ENCODE measurements at regions not wholly inside any gene's neighbourhood (a gene's known extent, or its start where the extent isn't known, plus 50 kb on each side); places are given as distances from the start of the nearest gene placed in this dataset.

GRCh38 chr22:49281467-49282340 is 546.0 kb downstream of the BRD1 start:
- Mint-ChIP-seq H3K4me3 (no peak overlapping the region), H3K9me3 (no peaks in the 10 kb centered on the region), H3K27ac (no peak overlapping the region), H3K36me3 (no peaks in the 10 kb centered on the region), H3K4me1 (no peaks in the 10 kb centered on the region), H3K27me3 (ENCODE audit: low read depth in 2 of 2) (peaks cover 11 to 35% of the 10 kb centered on the region in 2 donors)
- WGBS (ENCODE audit: insufficient coverage), result 70% methylated on average over 14 of the region's 14 CpGs
- Histone ChIP-seq H3K4me3 (ENCODE audit: low read length) (no peak overlapping the region), H3K4me1 (ENCODE audit: control insufficient read depth, insufficient read depth, low read length) (no peaks in the 10 kb centered on the region), H3K36me3 (ENCODE audit: control insufficient read depth, insufficient read depth, low read length) (no peaks in the 10 kb centered on the region), H3K27ac (ENCODE audit: low read length) (no peak overlapping the region), H3K9me3 (ENCODE audit: control insufficient read depth, insufficient read depth, low read length) (no peaks in the 10 kb centered on the region), H3K27me3 (ENCODE audit: control insufficient read depth, insufficient read depth, low read length) (no peaks in the 10 kb centered on the region)
- DNase-seq (no peak), ATAC-seq (no peak)
- intact Hi-C loops (cut with micrococcal nuclease), result no loop called here
- TF ChIP-seq CTCF (IDR thresholded peaks at IDR 0.05), result no peak

GRCh38 chr22:49278340-49278739 is 549.3 kb downstream of the BRD1 start:
- 86% methylated on average over 9 of the region's 9 CpGs for WGBS (ENCODE audit: insufficient coverage)
- Histone ChIP-seq H3K4me3 (ENCODE audit: low read length) (no peak overlapping the region), H3K27ac (ENCODE audit: low read length) (no peak overlapping the region), H3K9me3 (ENCODE audit: control insufficient read depth, insufficient read depth, low read length) (no peaks in the 10 kb centered on the region), H3K27me3 (ENCODE audit: control insufficient read depth, insufficient read depth, low read length) (no peaks in the 10 kb centered on the region), H3K36me3 (ENCODE audit: control insufficient read depth, insufficient read depth, low read length) (no peaks in the 10 kb centered on the region), H3K4me1 (ENCODE audit: control insufficient read depth, insufficient read depth, low read length) (no peaks in the 10 kb centered on the region)
- DNase-seq (no peak), ATAC-seq (no peak)
- H3K36me3 Mint-ChIP-seq, result no peaks in the 10 kb centered on the region
- intact Hi-C loops (cut with micrococcal nuclease), result no loop called here
- no peak overlapping the region for H3K27ac Mint-ChIP-seq
- no peaks in the 10 kb centered on the region for H3K9me3 Mint-ChIP-seq
- no peaks in the 10 kb centered on the region for H3K4me1 Mint-ChIP-seq
- no peak overlapping the region for H3K4me3 Mint-ChIP-seq
- H3K27me3 Mint-ChIP-seq (ENCODE audit: low read depth in 2 of 2), result peaks cover 7 to 31% of the 10 kb centered on the region in 2 donors
- TF ChIP-seq CTCF (IDR thresholded peaks at IDR 0.05), result no peak

DNA sequence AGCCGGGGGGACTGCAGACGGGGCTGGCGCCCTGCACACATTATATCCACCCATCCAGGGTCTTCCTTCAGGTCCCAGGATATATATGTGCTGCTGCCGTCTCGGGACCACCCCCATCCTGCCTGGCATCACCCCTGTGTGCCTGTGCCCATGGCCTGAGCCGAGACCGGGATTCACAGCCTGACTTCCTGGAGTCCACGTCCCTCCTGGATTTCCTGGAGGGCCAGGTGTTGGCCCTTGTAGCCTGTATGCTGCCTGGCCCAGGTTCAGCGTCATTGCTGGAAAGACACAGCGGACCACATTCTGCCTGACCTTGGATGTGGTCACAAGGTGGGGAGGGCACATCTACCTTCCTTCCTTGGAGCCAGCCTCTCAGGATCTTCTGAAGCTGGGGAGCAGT is 551.1 kb downstream of the BRD1 start:
- Mint-ChIP-seq H3K4me1 (no peaks in the 10 kb centered on the region), H3K9me3 (no peaks in the 10 kb centered on the region), H3K27me3 (ENCODE audit: low read depth in 2 of 2) (peaks cover 3 to 23% of the 10 kb centered on the region in 2 donors), H3K4me3 (no peak overlapping the region), H3K27ac (no peak overlapping the region), H3K36me3 (no peaks in the 10 kb centered on the region)
- H3K9me3 ChIP-seq (ENCODE audit: control insufficient read depth, insufficient read depth, low read length), result no peaks in the 10 kb centered on the region
- no peak overlapping the region for H3K27ac ChIP-seq (ENCODE audit: low read length)
- H3K36me3 ChIP-seq (ENCODE audit: control insufficient read depth, insufficient read depth, low read length), result no peaks in the 10 kb centered on the region
- TF ChIP-seq CTCF (IDR thresholded peaks at IDR 0.05), result no peak
- WGBS (ENCODE audit: insufficient coverage), result 85% methylated on average over 10 of the region's 10 CpGs
- DNase-seq, result no peak
- H3K4me1 ChIP-seq (ENCODE audit: control insufficient read depth, insufficient read depth, low read length), result no peaks in the 10 kb centered on the region
- H3K4me3 ChIP-seq (ENCODE audit: low read length), result no peak overlapping the region
- ATAC-seq, result no peak
- intact Hi-C loops (cut with micrococcal nuclease), result no loop called here
- no peaks in the 10 kb centered on the region for H3K27me3 ChIP-seq (ENCODE audit: control insufficient read depth, insufficient read depth, low read length)
